Peyer's patch (tissue), 4 donors: ENCODE measurements at regions not wholly inside any gene's neighbourhood (a gene's known extent, or its start where the extent isn't known, plus 50 kb on each side); places are given as distances from the start of the nearest gene placed in this dataset.
"Not testable (repeated sequence)": the region's sequence is repeated elsewhere in the genome, so short reads cannot be mapped to it uniquely, and the experiment has no call there.

Source experiments
- DNase-seq, 3 donors: peaks; one replicate each; pipeline ENCODE4 v3.0.0-alpha.2; 2017 to 2019
- H3K27ac ChIP-seq, 4 donors: fragments of 200-600 bp; sonication (generic); one replicate each; pipeline ENCODE4 v1.5.1; 2016 to 2019
- H3K27me3 ChIP-seq, 2 donors: fragments of 200-600 bp; sonication (generic); one replicate each; pipeline ENCODE4 v1.5.1; 2019
- H3K36me3 ChIP-seq, 3 donors: fragments of 200-600 bp; sonication (generic); one replicate each; pipeline ENCODE4 v1.5.1; 2016 to 2019
- H3K4me1 ChIP-seq, 4 donors: fragments of 200-600 bp; sonication (generic); one replicate each; pipeline ENCODE4 v1.5.1; 2016 to 2019
- H3K4me3 ChIP-seq, 4 donors: fragments of 200-600 bp; sonication (generic); 1 replicate in 3 of 4; 2 replicates in 1 of 4; pipeline ENCODE4 v1.5.1; 2016 to 2019; ENCODE audit warnings: mild to moderate bottlenecking in 1 of 4
- H3K9me3 ChIP-seq, 4 donors: fragments of 200-600 bp; sonication (generic); one replicate each; pipeline ENCODE4 v1.5.1; 2016 to 2019; ENCODE audit warnings: mild to moderate bottlenecking in 1 of 4
- POLR2A ChIP-seq, 2 donors: fragments of 450-650 bp; IDR thresholded peaks; one replicate each; pipeline ENCODE4 v1.5.1; 2017; ENCODE audit warnings: antibody characterized with exemption in 2 of 2, mild to moderate bottlenecking in 2 of 2, moderate library complexity in 2 of 2
- TF ChIP-seq, protein P1 (sequence below), 6 experiments: fragments of 450-650 bp in 4 of 6; fragments of 200-600 bp in 2 of 6; sonication (generic) in 1 of 6; IDR thresholded peaks; one replicate each; pipeline ENCODE4 v1.5.1; 2017 to 2019; ENCODE audit warnings: antibody characterized with exemption in 6 of 6, mild to moderate bottlenecking in 3 of 6, moderate library complexity in 1 of 6

DNA sequence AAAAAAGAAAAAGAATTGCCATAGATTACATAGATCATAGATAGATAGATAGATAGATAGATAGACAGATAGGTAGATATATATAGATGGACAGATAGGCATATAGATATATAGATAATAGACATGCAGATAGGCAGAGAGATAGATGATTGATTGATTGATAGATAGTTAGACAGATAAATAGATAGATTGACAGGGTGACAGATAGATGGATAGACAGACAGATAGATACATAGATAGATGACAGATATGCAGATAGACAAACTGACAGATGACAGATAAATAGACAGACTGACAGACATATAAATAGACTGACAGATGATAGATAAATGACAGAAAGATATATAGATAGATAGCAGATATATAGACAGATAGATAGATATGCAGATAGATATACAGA is 474.0 kb downstream of the IRS2 start:
- H3K27me3 ChIP-seq: no peaks in the 10 kb centered on the region
- DNase-seq: no peak
- H3K4me1 ChIP-seq: no peaks in the 10 kb centered on the region
- H3K27ac ChIP-seq: no peak overlapping the region
- no peak overlapping the region for H3K4me3 ChIP-seq
- no peak for TF ChIP-seq POLR2A (IDR thresholded peaks at IDR 0.05)
- H3K36me3 ChIP-seq: no peaks in the 10 kb centered on the region
- no peaks in the 10 kb centered on the region for H3K9me3 ChIP-seq

DNA sequence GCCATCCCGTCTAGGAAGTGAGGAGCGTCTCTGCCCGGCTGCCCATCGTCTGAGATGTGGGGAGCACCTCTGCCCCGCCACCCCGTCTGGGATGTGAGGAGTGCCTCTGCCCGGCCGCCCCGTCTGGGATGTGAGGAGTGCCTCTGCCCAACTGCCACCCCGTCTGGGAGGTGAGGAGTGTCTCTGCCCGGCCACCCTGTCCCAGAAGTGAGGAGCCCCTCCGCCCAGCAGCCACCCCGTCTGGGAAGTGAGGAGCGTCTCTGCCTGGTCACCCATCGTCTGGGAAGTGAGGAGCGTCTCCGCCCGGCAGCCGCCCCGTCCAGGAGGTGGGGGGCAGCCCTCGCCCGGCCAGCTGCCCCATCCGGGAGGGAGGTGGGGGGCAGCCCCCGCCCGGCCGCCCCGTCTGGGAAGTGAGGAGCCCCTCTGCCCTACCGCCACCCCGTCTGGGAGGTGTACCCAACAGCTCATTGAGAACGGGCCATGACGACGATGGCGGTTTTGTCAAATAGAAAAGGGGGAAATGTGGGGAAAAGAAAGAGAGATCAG is 474.9 kb downstream of the IRS2 start:
- not testable (repeated sequence) for H3K27ac ChIP-seq, H3K27me3 ChIP-seq, H3K9me3 ChIP-seq, H3K4me1 ChIP-seq, H3K36me3 ChIP-seq, DNase-seq, H3K4me3 ChIP-seq

DNA sequence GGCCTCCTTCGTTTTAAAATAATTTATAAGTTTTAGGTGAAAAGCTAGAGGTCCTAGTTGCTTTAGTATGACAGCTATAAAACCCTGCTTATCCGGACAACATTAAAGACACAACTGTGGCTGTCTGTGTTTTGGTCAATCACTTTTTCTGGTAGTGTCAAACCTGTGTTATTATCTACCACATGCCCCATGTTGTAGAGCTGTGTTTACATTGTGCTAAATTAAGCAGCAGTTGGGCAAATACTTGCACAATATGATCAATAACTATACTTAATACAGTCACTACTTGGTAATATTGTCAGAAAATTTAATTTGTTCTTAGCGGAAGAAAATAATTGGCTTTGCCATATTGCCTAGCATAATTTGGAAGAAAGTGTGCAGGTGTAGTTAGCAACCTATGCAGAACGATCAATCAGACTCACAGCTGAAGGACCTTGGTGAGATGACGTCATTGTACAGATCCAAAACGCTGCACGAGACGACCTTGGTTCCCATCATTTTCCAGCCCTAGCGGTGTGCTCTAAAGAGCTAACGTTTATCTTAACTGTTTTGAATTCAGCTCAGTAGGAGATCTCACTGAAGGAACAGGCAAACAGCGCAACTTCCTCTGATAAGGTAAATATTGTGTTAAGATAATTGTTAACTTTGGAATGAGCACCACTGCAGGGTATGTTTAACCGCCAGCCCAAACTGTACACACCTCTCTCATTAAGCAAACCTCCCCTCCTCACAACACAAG is 476.6 kb downstream of the IRS2 start:
- no peak overlapping the region for H3K27ac ChIP-seq

GRCh38 chr13:109307027-109307426 is 479.4 kb downstream of the IRS2 start:
- H3K27me3 ChIP-seq: no peaks in the 10 kb centered on the region
- TF ChIP-seq, protein P1, sequence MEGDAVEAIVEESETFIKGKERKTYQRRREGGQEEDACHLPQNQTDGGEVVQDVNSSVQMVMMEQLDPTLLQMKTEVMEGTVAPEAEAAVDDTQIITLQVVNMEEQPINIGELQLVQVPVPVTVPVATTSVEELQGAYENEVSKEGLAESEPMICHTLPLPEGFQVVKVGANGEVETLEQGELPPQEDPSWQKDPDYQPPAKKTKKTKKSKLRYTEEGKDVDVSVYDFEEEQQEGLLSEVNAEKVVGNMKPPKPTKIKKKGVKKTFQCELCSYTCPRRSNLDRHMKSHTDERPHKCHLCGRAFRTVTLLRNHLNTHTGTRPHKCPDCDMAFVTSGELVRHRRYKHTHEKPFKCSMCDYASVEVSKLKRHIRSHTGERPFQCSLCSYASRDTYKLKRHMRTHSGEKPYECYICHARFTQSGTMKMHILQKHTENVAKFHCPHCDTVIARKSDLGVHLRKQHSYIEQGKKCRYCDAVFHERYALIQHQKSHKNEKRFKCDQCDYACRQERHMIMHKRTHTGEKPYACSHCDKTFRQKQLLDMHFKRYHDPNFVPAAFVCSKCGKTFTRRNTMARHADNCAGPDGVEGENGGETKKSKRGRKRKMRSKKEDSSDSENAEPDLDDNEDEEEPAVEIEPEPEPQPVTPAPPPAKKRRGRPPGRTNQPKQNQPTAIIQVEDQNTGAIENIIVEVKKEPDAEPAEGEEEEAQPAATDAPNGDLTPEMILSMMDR (IDR thresholded peaks at IDR 0.05): no peak
- no peak for TF ChIP-seq POLR2A (IDR thresholded peaks at IDR 0.05)

More for the DNA sequence above, 476.6 kb downstream of the IRS2 start:
- DNase-seq: no peak
- no peaks in the 10 kb centered on the region for H3K4me1 ChIP-seq
- TF ChIP-seq, protein P1 (IDR thresholded peaks at IDR 0.05): no peak
- no peak for TF ChIP-seq POLR2A (IDR thresholded peaks at IDR 0.05)
- H3K4me3 ChIP-seq: no peak overlapping the region
- H3K9me3 ChIP-seq: no peaks in the 10 kb centered on the region
- H3K36me3 ChIP-seq: no peaks in the 10 kb centered on the region
- H3K27me3 ChIP-seq: no peaks in the 10 kb centered on the region

DNA sequence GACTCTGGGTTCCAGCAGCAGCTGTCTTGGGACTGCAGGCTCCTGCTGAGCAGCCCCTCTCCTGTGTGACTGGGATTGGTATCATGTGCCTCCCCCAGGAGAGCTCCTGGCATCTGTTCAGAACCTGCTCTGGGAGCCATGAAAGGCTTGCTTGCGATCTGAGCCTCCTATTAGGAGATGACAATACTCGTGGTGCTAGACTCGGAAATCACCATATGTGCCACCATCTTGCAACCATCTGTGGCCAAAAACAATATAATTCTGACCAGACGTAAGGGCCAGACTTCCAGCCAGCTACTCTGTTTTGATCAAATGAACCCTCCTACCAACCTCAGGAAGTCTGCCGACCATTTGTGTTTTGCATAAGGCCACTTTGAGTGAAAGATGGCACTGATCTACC is 484.7 kb downstream of the IRS2 start:
- TF ChIP-seq, protein P1 (IDR thresholded peaks at IDR 0.05): no peak
- no peak for TF ChIP-seq POLR2A (IDR thresholded peaks at IDR 0.05)
- Histone ChIP-seq H3K27ac (no peak overlapping the region), H3K27me3 (no peaks in the 10 kb centered on the region), H3K4me3 (no peak overlapping the region), H3K9me3 (no peaks in the 10 kb centered on the region), H3K4me1 (no peaks in the 10 kb centered on the region), H3K36me3 (no peaks in the 10 kb centered on the region)
- no peak for DNase-seq

More at GRCh38 chr13:109307027-109307426, 479.4 kb downstream of the IRS2 start:
- H3K4me3 ChIP-seq: no peak overlapping the region
- no peak for DNase-seq
- no peaks in the 10 kb centered on the region for H3K4me1 ChIP-seq
- H3K9me3 ChIP-seq: no peaks in the 10 kb centered on the region
- H3K36me3 ChIP-seq: no peaks in the 10 kb centered on the region
- H3K27ac ChIP-seq: no peak overlapping the region

- Histone ChIP-seq H3K9me3 (no peaks in the 10 kb centered on the region), H3K27ac (no peak overlapping the region), H3K4me3 (no peak overlapping the region), H3K36me3 (no peaks in the 10 kb centered on the region), H3K27me3 (no peaks in the 10 kb centered on the region), H3K4me1 (no peaks in the 10 kb centered on the region)
- TF ChIP-seq, protein P1 (IDR thresholded peaks at IDR 0.05): no peak
- no peak for TF ChIP-seq POLR2A (IDR thresholded peaks at IDR 0.05)
- no peak for DNase-seq
These were observed 485.1 kb downstream of the IRS2 start for GRCh38 chr13:109301276-109301675.
